ENCODE measurements at regions not wholly inside any gene's neighbourhood (a gene's known extent, or its start where the extent isn't known, plus 50 kb on each side); places are given as distances from the start of the nearest gene placed in this dataset.

DNA sequence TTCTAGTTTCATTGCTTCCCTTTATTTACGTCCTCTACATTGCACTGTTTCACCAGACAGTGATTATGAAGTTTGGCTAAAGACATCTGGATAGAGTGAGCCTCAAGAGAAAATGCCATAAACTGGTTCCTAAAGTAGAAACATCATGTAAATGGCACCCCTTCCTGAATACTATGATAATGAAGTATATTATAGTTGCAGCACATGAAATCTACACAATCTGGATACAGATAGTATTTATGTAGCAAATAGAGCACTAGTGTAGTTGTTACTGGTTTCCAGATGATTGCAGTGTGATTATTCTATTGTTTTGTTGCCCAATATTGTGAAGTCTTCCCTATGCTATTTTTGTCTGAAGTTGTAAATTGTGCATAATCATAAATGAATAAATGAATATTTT lies 2786.9 kb upstream of the PCDH20 start:
- no peaks in the 10 kb centered on the region for H3K36me3 ChIP-seq
- TF ChIP-seq, protein P1, sequence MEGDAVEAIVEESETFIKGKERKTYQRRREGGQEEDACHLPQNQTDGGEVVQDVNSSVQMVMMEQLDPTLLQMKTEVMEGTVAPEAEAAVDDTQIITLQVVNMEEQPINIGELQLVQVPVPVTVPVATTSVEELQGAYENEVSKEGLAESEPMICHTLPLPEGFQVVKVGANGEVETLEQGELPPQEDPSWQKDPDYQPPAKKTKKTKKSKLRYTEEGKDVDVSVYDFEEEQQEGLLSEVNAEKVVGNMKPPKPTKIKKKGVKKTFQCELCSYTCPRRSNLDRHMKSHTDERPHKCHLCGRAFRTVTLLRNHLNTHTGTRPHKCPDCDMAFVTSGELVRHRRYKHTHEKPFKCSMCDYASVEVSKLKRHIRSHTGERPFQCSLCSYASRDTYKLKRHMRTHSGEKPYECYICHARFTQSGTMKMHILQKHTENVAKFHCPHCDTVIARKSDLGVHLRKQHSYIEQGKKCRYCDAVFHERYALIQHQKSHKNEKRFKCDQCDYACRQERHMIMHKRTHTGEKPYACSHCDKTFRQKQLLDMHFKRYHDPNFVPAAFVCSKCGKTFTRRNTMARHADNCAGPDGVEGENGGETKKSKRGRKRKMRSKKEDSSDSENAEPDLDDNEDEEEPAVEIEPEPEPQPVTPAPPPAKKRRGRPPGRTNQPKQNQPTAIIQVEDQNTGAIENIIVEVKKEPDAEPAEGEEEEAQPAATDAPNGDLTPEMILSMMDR (IDR thresholded peaks at IDR 0.05; ENCODE audit: low read depth, low read length), result no peak
- H3K27me3 ChIP-seq (ENCODE audit: insufficient read depth, low read depth, severe bottlenecking), result no peaks in the 10 kb centered on the region
- H3K9me3 ChIP-seq (ENCODE audit: severe bottlenecking), result no peaks in the 10 kb centered on the region
- H3K27ac ChIP-seq, result no peak overlapping the region
- no peak overlapping the region for H3K4me3 ChIP-seq (ENCODE audit: low read depth, low read length)
- no peak for DNase-seq

DNA sequence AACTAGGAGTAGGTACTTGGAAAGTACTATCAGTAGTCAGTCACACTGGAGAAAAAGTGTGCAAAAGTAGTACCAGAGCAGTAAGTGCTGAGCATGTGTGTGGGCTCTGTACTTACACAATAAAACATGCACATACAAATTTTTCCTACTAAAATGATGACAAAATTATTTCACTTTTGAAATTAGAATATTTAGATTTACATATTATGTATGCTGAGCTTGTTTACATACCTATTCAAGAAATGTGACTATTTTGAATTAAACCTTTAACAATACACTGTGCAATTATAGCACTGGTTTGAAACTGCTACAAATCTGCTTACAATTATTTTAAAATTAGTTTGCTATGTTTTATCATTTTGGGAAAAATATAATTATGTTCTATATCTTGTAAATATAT lies 2781.6 kb upstream of the PCDH20 start:
- H3K9me3 ChIP-seq (ENCODE audit: severe bottlenecking), result no peaks in the 10 kb centered on the region
- H3K27ac ChIP-seq, result no peak overlapping the region
- no peak overlapping the region for H3K4me3 ChIP-seq (ENCODE audit: low read depth, low read length)
- TF ChIP-seq, protein P1 (IDR thresholded peaks at IDR 0.05; ENCODE audit: low read depth, low read length), result no peak
- no peaks in the 10 kb centered on the region for H3K27me3 ChIP-seq (ENCODE audit: insufficient read depth, low read depth, severe bottlenecking)
- no peak for DNase-seq
- no peaks in the 10 kb centered on the region for H3K36me3 ChIP-seq

DNA sequence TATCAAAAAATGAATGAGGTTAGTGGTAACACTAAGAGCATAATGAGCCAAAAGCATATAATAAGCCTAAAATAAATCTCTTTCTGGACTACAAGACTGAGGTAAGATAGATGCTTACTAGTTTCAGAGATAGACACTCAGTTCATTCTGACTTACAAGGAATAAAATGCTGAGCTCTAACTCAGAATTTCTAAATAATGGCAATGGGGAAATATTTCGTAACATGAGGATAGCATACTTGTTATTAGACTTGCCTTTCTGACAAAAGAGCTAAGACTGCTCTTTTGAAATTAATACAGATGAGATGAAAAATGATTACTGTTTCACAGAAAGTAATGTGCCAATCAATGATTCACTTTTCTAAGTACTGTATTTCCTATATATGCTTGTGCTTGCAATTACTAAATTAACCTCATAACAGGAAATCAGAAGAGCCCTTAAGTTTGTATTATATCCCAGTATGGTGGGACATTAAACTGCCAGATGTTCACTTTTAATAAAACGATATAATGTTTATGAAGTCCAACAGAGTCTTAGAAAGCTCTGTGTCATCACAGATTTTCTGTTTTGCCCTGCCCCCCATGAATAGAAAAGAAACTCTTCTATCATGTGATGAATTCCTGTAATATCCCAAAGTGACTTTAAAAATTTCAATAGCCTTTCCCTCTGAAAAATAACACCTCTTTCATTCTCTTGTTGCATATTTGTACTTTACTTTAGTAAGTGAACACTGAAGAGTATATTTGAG lies 2771.0 kb upstream of the PCDH20 start:
- TF ChIP-seq, protein P1 (IDR thresholded peaks at IDR 0.05; ENCODE audit: low read depth, low read length), result no peak
- DNase-seq, result no peak
- Histone ChIP-seq H3K4me3 (ENCODE audit: low read depth, low read length) (no peak overlapping the region), H3K27ac (no peak overlapping the region), H3K9me3 (ENCODE audit: severe bottlenecking) (no peaks in the 10 kb centered on the region), H3K27me3 (ENCODE audit: insufficient read depth, low read depth, severe bottlenecking) (no peaks in the 10 kb centered on the region), H3K36me3 (no peaks in the 10 kb centered on the region)

DNA sequence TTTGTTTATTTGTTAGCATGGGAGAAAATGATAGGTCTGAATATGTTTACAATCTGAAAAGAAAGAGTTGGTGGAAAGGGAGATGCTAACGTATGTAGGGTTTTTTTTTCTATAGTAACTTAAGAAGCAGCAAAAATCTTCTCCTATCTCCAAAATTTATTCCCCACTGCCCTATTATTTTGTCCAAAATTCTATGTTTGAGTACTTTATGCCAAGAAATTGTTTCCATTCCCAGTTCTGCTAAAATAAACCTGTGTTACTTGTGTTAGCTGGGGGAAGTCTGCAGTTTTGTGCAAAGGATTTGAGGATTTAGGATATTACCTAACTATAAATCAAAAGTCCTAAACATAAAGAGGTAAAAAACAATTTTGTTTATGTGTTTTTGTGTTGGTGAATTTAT lies 2770.4 kb upstream of the PCDH20 start:
- no peaks in the 10 kb centered on the region for H3K9me3 ChIP-seq (ENCODE audit: severe bottlenecking)
- H3K27ac ChIP-seq, result no peak overlapping the region
- no peak overlapping the region for H3K4me3 ChIP-seq (ENCODE audit: low read depth, low read length)
- H3K36me3 ChIP-seq, result no peaks in the 10 kb centered on the region
- TF ChIP-seq, protein P1 (IDR thresholded peaks at IDR 0.05; ENCODE audit: low read depth, low read length), result no peak
- H3K27me3 ChIP-seq (ENCODE audit: insufficient read depth, low read depth, severe bottlenecking), result no peaks in the 10 kb centered on the region
- DNase-seq, result no peak

DNA sequence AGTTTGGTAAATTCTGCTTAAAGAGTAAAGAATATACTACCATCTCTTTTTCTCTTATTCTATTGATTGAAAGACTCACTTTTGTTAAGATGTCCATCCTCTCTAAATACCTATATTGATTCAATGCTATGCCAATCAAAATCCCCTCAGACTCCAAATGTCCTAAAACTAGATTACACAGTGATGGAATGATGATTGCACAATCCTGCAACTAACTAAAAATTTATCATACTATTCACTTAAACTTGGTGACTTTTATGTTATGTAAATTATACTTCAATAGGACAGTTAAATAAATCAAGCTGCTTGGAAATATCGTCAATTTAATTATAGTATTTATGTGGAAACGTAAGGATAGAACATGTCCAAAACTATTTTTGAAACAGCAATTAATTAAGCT lies 2765.1 kb upstream of the PCDH20 start:
- Histone ChIP-seq H3K4me3 (ENCODE audit: low read depth, low read length) (no peak overlapping the region), H3K27ac (no peak overlapping the region), H3K36me3 (no peaks in the 10 kb centered on the region), H3K27me3 (ENCODE audit: insufficient read depth, low read depth, severe bottlenecking) (no peaks in the 10 kb centered on the region), H3K9me3 (ENCODE audit: severe bottlenecking) (no peaks in the 10 kb centered on the region)
- DNase-seq, result no peak
- TF ChIP-seq, protein P1 (IDR thresholded peaks at IDR 0.05; ENCODE audit: low read depth, low read length), result no peak

DNA sequence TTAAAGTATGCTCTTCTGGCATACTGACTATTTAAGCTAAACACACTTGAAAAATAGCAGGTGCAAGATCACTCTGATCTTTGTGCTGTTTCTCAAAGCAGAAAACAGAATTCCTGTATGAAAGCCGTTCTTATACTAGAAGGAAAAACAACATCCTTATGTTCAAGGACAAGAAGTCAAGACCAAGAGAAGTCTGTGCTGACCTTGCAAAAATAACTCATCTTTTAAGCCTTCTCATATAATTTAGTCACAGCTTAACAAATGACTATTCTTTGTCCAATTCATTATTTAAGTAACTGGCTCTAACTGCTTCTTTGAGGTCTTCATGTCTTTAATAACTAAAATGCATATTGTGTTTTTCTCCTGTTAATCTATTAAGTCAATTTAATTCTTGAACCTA lies 2750.2 kb upstream of the PCDH20 start:
- Histone ChIP-seq H3K36me3 (no peaks in the 10 kb centered on the region), H3K27ac (peak overlapping the region; percentile 48), H3K4me3 (ENCODE audit: low read depth, low read length) (no peak overlapping the region), H3K9me3 (ENCODE audit: severe bottlenecking) (no peaks in the 10 kb centered on the region), H3K27me3 (ENCODE audit: insufficient read depth, low read depth, severe bottlenecking) (no peaks in the 10 kb centered on the region)
- no peak for DNase-seq
- TF ChIP-seq, protein P1 (IDR thresholded peaks at IDR 0.05; ENCODE audit: low read depth, low read length), result no peak
